Raji (cell line): ENCODE measurements at regions not wholly inside any gene's neighbourhood (a gene's known extent, or its start where the extent isn't known, plus 50 kb on each side); places are given as distances from the start of the nearest gene placed in this dataset.

Experiments used
- POLR2A ChIP-seq: IDR thresholded peaks from 2 replicates; pipeline ENCODE4 v1.6.1; 2011; ENCODE audit warnings: low read depth, low read length, control low read depth; ENCODE audit not compliant: insufficient read depth

DNA sequence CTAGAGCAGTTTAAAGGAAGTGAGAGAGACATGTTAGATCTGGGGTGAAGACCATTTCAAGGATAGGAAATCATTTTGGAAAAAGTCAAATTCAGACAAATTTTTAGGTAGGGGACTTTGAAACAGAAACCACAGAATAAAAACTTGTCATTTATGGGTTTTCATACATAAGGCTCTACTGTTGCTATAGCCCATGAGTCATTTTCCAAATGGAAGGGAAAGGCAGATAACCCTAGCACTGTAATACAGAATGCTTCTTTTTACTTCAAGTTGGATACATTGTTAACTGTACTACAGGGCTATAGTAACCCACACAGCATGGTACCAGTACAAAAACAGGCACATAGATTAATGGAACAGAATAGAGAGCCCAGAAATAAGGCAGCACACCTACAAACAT is 455.4 kb downstream of the EBF1 start:
- no peak for TF ChIP-seq POLR2A

DNA sequence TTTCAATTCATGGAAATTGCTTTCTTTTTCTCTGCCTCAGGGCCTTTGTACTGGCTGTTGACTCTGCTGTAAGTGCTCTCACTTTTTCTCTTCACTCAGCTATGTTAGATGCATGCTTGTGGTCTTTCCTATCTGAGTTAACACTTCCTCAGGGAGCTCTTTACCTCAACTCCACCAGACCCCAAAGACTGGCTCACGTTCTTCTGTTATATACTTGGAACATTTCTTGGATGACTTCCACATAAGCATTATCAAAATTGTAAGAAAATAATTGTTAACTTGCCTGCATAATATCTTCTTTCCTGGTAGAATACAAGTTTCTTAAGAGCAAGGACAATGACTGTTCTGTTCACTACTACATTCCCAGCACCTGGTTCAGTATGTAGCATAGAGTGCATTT is 455.9 kb downstream of the EBF1 start:
- no peak for TF ChIP-seq POLR2A

DNA sequence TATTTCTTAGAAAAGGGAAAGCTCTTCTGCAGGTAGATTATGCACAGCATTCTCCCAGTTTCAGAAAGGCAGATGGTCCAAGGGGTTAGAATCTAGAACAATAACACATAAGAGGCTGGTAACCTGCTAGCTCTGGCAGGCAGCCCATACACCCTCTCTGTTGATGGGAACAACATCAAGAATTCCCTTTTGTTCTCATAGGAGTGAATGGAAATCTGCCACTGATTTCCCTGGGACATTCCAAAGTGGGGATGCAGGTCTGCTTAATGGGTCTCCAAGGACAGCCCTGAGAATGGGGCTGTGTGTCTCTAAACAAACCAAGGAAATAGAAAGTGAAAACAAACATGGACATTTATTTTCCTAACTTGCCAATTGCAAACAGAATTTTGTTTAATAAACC is 456.8 kb downstream of the EBF1 start:
- no peak for TF ChIP-seq POLR2A

DNA sequence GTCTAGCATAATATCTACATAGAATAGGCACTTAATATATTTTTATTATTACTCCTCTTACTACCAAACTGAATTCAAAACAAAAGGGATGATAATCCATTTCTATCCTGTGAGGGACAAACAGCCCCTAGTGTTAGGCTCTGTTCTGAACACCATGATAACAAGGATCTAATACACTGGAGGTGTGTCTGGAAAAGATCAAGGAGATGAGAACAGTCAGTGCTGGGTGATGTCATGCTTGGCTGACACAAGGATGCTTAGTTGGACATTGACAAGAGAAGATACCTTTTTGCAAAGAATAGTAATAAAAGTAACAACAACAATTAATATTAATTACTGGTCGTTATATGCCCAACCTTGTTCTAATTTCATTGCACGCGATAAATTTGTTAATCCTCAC is 458.7 kb downstream of the EBF1 start:
- no peak for TF ChIP-seq POLR2A

DNA sequence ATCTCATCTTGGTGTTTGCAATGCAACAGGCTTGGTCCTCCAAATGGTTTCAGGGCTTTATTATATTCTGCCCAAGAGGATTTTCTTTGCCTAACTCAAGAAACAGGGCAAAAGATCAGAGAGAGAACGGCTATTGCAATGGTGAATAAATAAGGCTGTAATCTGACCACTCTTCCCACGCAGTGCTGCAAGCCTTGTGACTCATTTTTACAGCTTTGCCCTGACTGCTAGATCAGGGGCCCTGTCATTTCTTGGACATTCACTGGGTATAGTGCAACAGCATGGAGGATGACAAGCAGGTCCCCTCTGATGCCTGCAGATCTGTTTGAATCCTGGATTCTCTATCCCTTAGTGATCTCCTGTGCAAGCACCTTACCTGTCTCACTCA is 459.1 kb downstream of the EBF1 start:
- no peak for TF ChIP-seq POLR2A

DNA sequence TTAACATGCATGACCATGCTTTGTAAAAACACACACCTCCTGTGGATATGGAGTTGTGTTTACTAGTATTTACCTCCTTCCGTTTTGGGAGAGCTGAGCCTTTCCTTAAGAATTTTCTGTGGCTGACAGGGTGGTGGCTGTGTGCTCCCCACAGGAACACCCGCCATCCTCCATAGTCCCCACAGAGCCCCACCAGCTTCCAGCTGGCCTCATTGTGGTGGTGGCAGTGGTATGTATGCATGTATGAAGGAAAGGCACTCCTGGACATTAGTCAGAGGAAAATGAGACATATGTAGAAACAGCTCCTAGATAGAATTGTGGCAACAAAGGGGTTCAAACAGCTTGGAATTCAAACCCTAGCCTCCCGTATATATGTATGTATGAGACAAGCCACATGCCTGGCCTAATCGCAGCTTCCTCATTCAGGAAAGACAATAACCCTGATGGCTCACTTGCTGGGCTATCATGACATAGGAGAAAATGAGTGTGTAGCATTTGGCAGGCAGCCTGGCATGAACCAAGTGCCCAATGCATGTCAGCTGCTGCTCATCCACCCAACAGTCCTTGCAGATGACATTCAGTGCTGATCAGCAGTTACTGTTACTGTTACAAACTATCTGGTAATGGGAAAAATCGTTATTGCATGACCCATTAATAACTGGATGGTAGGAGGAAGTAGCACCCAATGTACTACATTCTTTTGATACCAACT is 459.7 kb downstream of the EBF1 start:
- no peak for TF ChIP-seq POLR2A

DNA sequence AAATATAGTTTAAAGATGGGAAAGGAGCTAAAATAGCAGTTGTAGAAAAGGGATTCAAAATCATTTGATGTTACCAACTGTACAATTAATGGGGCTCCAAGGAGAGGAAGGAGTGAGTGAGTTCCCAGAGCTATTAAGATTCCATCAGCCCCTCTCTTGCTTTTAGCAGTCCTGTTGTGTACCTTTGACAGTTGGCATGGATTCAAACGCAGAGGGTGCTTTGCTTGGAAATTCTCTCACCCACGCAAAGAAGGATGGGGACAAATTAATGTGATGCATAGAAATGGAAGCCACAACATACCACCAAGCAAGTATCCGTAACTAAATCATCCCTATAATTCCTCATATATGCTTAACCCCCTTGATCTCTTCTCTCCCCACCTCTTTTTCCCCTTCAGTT is 461.3 kb downstream of the EBF1 start:
- no peak for TF ChIP-seq POLR2A

DNA sequence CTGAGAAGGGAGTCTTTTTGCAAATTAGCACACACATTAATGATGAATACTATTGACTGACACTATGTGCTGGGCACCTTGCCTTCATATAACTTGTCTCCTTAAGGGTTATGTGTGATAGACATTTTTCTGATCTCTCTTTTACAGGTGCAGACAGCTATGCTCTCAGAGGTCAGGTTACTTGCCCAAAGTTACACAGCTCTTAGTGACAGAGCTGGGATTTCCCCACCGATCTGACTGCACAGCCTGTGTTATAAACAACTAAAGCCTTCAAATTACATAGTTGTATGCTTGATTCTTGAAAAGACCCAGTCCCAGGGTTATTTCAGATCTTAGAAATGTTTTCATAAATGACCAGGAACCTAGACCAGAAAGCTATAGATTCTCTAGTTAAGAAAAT is 462.7 kb downstream of the EBF1 start:
- TF ChIP-seq POLR2A = no peak

DNA sequence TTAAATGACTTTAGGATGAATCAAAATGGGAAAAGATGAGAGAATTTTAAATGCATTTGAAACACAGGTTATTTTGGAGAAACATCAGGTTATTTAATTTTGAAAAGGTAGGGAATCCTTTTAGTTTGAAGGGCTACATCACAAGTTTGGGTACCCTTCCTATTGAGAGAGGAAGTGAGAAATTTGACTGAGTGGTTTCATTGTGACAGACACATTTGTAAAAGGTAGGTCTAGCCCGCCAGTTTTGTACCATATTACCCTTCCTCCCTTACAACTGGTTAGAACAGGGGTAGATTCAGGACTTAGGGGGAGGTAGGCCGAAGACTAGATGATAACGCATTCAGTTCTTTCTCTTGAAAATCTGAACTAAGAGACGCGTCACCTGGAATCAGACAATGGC is 464.2 kb downstream of the EBF1 start:
- TF ChIP-seq POLR2A = no peak

DNA sequence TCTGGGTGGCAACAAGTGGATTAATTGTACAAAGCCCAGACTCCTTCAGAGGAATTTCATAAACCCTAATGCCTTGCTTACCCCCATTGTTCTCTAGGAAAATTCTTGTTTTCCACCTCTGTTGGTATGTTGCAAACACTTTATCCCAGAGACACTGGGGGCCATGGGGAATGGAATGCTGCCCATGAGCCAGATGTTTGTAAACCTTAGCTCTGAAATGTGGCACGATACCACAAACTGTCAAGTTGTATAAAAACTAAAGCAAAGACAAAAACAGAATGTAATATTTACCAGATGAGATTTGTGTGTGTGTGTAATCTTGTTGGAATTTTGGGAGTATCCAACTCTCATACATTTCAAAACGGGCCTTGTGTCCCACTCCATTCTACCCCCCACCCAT is 465.0 kb downstream of the EBF1 start:
- TF ChIP-seq POLR2A = no peak

DNA sequence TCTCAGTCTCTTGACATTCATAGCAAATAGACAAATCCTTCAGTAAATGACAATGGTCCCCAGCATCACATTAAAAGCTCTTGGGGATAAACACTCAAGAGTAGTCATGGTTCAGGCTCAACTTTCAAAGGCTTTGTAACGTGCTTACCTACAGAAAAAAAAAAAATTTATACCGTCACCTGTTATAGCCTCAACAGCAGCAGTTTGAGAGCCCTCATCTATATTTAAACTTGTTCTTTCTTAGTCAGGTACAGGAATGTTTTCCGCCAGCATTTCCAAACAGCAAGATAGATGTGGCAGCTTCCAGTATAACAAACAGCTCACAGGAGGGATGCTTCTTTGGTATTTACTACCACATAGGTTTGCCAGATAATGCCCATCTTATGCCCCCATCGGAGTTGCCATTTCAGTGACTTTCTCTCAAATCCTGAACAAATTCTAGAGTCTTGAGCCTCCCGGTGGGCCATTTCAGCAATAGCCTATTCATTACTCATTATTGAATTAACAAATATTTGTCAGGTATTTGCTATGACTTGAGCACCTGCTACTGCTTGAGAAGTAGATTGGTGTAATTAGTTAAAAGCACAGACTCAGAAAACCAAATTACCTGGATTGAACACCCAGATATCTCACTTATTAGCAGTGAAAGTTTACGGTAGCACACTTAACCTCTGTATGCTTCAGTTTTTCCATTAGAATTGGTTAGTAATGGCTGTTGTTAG is 470.0 kb downstream of the EBF1 start:
- no peak for TF ChIP-seq POLR2A

DNA sequence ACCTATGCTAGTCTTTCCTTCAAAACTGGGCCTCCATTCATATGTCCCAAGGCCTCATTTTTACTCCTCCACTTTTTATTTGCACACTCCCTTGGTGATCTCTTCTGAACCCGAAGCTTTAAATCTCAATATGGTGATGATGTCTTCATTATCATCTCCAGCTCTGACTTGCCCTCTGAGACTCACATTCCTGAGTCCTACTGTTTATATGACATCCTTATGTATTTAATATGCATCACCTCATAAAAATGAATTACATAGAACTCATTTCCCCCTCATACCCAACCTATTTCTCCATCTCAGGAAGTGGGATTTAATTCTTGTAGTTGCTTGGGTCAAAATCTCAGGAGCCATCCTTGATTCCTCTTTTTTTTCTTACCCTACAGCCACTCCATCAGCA is 473.0 kb downstream of the EBF1 start:
- TF ChIP-seq POLR2A = no peak

DNA sequence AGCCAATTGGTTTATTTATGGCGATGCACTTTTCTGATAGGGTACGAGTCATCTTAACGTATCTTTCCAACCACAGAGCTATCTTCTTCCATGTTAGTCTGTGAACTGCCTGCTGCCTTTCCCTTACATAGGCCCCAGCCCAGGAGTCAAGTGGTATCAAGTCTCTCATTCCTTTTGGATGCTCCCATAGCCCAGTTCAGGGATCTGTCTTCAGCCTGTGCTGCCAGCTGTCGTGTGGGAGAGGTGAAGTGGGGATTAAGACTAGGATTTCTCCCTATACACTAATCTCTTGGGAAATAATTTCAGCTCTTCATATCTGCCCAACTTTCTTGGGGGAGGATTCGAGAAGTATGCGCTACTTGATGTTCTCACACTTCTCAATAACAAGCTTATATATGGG is 475.7 kb downstream of the EBF1 start:
- no peak for TF ChIP-seq POLR2A

DNA sequence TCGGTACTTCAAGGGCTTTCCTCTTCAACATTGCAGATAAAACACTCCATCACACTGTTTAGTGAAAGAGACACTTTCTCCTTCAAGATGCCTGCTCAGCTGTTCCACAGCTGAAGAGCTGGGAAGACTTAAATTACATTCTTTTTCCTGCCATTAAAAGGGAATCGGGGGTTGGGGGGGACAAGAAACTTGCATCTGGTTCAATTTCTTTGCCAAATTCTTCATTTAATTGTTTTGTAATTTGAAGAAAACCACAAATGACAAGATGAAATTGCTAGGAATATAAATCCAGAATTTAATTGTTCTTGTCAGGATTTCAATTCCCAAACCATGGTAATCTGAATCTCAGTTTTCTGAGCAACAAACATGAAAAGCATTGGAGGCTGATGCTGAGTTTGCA is 478.3 kb downstream of the EBF1 start:
- TF ChIP-seq POLR2A = no peak

DNA sequence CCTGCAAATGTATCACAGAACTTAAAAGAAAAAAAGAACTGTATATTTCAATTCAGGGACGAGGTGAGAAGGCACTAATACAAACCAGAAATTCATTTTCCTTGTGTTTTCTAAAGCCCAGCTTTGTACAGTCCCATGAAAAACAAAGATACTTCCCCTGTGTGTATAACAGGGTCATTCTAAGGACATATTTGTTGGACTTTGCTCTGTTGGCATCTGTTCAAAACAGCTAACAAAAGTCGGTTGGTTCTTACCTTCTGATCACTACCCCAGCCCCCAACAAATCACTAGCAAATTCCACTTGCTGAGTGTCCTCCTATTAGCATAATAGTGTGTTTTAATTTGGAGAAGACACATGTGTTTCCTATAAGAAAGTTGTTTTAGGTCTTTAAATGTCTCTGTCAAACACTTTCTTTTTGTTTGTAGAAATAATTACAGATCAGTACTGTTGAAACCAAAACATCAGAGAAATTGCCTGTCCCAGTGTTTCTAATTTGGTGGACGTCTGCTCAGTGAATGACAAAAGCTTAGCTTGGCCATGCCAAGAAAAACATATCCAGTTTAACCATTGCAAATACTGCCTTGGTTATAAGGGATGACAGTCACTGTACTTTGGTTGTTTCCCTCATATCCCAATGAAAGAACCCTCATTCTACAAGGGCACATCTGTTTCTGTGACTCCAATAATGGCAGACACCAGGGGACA is 480.5 kb downstream of the EBF1 start:
- no peak for TF ChIP-seq POLR2A

DNA sequence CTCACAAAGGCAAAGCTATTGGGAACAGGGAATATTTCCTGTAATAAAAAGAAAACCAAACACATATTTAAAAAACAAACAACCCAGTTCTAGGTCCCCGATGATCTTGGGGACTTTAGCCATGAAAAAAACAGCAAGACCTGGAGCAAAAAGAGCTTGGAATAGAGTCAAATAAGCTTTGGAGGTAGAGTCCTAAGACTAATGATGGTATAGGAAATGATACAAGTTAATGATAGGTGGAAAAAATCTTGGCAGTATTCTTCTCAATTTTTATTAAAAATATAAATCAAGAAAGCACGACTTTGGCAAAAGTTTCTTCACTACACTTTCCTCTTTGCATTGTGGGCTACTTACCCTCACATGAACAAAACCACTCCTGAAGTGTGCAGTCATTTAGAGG is 481.5 kb downstream of the EBF1 start:
- TF ChIP-seq POLR2A = no peak
